ENCODE measurements at regions not wholly inside any gene's neighbourhood (a gene's known extent, or its start where the extent isn't known, plus 50 kb on each side); places are given as distances from the start of the nearest gene placed in this dataset.

- DNase-seq: no peak
Measured at GRCh38 chr2:37809931-37810570, 115.0 kb upstream of the RMDN2 start.

- no peak for DNase-seq
Measured at GRCh38 chr2:37812414-37812813, 112.7 kb upstream of the RMDN2 start.

DNA sequence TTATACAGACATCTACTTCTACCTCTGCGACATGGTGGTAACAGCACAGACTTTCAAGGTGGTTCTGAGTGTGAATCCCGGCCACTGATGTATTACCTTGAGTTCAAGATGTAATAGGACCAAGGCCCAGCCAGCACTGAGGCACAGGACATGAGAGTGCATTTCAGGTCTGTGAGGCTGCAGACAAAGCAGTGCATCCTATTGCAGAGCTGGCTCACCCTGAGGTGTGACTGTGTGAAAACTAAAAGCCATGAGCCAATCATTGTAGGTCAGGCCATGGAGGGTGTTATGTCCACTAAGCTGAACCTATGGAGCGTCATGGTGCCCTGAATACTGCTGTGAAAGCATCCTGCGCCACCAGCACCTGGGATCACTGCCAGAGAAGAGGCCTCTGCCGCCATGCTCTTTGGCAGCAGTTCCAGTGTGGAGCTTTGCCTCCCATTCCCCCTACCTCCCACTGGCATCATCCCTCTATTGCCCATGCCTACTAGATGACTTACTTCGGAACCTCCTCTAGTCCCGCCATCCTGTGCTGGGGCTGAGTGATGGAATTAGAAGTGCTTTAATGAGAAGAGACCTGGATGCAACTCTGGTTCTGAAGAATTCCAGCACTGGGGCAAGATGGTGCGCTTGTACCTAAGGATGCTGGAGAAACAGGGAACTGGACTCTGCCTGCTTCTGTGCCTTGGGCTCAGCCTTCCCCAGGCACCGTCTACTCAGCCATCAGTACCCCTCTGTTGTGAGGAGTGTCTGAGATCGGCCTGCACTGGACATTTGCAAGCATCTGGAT is 112.0 kb upstream of the RMDN2 start:
- DNase-seq: no peak

- no peak for DNase-seq
Measured at GRCh38 chr2:37816036-37816435, 109.1 kb upstream of the RMDN2 start.

GRCh38 chr2:37816686-37817085 is 108.4 kb upstream of the RMDN2 start:
- DNase-seq: no peak

DNA sequence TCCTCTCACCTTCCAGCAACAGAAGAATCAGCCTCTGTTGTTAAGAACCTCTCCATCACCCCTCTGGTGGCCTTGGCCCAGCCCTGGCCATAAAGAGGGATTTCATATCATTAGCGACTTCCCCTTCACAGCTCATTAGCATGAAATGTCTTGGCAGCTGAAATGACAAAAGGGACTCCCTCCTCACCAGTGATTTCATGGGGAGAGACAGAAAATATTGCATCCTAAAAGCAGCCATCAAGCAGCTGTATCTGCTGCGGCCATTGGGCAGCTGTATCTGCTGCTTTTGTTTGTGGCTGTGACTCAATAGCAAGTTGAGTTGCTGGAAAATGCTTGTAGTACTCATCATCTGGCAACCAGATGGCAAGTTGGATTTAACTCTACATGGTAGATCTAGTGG is 105.9 kb upstream of the RMDN2 start:
- no peak for DNase-seq

DNA sequence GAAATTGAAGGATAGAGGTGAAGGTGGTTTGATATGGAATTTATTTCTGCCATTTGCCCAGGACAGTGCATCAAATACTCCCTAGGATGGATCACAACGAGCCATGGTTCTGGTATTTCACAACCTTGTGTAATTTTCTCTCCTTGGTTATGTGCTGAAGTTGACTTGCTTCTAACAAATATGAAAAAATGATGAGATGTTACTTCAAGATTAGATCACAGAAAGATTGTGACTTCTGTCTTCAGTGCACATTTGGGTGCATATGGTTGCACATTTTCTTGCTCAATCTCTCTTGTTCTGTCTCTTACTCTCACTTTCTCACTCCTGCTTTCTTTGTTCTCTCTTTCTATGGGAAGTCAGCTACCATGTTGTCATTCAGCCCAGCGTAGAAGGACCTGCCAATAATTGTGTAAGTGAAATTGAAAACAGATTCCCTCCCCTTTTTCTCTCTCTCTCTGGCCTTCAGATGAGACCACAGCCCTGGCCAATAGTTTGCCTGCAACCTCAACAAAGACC is 104.6 kb upstream of the RMDN2 start:
- DNase-seq: no peak

GRCh38 chr2:37825586-37825985 is 99.5 kb upstream of the RMDN2 start:
- no peak for DNase-seq

DNA sequence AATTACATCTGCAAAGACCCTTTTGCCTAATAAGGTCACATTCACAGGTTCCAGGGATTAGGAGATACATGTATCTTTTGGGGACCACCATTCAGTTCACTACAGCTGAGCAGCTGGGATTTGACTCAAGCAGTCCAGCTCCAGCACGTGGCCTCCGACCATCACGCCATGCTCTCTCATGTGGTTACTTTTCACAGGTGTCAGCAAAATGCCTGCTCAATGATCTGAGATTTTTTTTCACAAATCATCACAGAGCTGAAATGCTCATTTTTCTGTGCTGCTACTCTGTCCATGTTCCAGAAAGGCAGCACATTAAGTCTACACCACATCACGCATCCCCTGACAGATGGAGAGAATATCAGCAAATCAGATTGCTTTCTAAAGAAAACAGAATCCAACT is 98.5 kb upstream of the RMDN2 start:
- DNase-seq: no peak

DNA sequence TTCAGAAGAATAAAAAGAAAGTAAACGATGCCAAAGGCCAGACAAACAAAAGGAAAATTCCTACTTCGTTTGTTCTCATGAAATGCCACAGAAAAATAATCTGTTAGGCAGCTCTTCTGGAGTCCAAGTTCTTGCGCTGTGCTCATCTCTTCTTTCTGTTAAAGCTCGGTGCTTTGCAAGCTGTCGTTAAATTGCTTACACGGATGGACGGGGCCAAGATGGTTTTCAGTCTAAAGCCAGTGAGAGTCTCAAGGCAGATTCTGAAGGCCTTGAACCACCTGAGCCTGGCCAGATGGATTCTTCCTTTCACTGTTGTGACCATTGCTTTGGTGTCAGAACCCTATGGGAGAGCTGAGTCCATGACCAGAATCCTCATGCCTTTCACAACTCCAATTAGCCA is 97.6 kb upstream of the RMDN2 start:
- DNase-seq: no peak

GRCh38 chr2:37827911-37828511 is 97.1 kb upstream of the RMDN2 start:
- no peak for DNase-seq

DNA sequence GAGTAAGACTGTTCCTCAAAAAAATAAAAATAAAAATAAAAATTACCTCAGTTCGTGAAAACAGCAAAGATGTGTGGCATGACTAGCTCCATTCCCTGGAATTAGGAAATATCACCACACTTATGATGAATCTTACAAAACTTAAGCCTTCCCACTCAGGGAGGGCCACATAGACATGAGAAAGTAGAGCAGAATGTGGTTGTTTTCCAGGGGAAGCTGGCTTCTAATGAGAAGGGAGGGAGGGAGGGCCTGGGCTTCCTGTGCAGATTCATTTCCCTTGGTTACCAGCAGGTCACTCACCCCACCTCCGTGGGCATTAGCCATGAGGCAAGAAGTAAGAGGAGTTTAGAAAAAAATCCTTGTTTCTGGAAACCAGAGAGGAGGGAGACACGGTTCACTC is 95.9 kb upstream of the RMDN2 start:
- no peak for DNase-seq

DNA sequence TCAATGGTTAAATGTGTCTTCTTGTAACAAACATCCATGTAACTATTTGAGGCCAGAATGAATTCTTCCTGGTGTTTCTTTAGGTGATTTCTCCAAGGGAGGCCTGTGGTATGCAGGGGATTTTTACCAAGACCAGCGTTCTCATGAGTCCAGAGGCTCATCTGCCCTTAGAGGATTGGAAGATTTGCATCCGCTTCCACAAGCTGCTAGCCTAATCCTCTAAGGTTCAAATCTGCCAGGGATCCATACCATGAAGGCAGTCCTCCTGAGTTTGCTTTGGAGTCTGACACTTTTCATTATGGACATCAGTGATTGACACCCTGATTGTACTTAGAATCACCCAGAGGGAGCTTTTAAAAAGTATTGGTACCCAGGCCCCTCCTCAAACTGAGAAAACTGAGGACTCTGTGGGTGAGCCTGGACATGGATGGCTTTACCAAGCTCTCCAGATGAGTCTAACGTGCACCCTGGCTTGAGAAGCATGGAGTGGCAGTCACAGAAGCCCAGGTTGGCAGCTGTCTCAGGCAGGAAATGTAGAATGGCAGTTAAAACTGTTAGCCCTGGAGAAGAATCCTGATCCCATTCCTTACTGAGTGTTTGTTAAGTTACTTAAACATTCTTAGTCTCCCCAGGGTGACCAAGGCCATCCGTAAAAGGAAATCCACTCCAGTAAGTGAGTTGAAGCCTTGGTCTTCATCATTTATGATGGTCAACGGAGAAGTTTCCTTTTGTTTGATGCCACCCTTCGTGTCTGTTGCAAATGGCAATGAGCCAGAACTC is 95.3 kb upstream of the RMDN2 start:
- no peak for DNase-seq

DNA sequence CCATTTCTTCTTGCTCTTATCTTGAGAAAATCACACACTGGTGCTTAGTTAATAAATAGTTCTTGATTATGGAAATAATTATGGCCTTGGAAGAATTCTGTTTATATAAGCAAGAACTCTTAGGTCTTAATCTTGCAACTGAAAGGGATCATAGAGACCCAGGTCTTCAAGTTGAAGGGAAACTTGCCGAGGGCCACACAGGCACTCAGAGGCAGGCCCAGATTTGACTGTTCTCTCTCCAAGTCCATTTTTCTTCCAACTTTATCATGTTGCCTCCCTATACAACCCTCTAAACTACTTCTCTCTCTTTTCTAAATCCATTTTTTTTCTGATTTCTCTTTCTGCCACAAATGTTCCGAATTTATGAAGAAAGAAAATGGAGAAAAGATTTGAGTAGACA is 94.5 kb upstream of the RMDN2 start:
- DNase-seq: no peak

- DNase-seq: no peak
Measured at GRCh38 chr2:37831081-37831780, 93.9 kb upstream of the RMDN2 start.

DNA sequence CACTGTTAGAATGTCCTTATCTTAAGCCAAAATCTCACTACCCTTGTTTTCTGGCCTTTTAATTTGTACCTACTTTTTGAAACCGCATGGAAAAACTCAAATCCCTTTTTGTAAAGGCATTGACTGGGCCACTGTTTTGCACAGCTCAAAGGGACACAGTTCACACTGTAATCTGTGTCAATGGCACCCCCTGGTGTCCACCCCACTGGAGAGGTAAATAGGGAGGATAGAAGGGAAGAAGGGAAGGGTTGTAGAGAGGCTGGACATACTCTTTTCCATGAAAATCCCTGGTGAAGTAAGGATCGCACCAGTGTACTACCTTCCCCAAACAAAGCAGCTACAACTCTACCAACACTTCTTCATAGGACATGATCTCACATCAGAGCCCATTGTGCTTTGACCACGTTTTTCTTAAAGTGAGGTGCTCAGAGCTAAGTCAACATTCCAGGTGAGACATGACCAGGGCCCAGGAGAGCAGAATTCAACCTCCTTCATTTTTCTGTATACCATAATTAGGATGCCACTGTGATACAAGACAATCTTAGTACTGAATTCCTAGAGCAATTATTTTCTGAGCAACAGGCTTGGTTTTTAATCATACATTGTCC is 92.4 kb upstream of the RMDN2 start:
- peak in 12 of 14 donors; percentile 1 to 71 (median 42) for DNase-seq

DNA sequence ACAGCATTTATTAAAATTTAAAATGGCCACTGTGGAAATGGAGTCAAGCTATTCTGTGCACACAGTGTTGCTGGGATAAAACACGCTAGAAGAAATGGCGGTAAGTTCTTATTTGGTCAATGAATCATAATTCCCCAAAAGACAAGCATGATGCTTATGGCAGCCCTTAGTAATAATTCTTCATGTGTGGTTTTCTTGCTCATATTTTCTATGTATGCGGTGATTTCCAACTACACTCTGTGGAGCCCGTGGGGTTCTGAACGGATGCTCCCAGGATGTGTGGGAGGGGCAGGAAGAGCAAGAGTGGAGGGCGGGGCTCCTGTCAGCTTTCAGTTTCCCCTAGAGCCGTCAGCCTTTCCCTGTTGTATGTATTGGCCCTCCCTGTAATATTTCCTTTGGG is 91.7 kb upstream of the RMDN2 start:
- DNase-seq: no peak

DNA sequence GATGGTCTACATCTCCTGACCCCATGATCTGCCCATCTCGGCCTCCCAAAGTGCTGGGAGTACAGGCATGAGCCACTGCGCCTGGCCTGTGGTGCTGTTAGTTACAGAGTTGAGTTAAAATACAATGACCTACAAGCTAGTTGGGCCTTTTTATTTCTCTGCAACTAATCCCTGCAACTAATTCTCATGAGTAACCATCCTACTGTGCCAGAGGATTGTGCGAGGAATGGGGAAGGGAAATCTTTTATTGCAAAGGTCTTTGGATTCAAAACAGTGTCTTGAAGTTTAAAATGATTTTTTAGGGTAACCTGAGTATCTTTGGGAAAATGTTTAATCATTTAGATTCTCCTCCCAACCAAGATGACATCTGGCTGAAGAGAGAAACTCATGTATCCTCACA is 88.8 kb upstream of the RMDN2 start:
- DNase-seq: no peak

GRCh38 chr2:37836711-37837110 is 88.4 kb upstream of the RMDN2 start:
- no peak for DNase-seq

DNA sequence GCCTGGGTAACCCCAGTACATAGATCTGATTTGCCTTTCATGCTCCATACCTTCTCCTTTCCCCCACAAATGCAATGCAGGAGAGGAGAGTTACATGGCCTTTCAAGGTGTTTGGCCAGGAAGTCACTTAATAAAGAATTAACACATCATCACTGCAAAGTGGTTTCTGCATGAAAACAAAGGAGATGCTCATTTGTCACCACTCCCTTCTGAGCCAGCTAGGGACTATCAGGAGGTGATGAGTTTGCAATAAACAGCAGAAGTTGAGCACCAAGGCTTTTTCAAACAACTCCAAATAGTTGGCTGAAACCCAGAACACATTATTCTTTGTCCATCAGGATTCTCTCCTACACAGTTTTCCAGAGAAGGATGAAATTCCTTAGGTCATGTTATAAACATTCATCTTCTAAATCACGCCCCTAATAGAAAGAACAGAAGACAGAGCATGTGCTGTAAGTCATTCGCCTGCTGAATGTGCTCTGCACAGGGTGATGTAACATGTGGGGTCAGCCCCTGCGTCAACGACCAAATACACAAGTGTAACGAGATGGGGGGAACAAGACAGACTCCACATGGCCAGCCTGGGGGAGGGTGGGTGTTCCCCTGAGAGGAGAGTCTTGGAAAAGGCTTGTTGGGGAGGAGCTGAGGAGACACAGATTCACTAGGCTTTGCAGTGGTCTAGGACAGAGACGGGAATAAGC is 87.3 kb upstream of the RMDN2 start:
- DNase-seq: no peak

DNA sequence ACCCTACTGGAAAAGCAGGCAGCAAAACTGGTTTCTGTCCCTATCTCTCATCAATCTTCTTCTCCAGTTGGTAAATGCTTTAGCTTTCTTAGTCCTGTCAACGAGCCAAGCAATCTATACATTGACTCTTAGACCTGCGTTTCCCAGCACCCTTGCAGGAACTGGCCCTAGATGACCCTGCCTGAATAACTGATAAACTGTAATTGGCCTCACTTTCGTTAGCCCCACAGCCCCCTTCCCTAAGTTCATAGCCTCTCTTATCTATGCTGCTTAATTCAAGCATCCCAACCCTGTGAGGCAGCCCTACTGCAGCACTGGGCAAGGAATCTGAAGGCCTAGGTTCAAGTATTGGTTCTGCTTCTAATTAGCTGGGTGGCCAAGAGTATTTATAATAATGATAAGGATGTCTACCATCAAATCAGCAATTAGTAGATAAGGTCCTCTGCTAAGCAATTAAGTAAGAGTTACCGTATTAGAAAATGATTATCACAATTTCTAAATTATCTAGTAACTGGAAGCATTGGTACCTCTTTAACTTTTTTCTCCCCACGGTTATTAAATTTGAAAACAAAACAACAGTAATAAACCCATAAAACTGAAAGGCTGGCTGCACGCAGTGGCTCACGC is 86.4 kb upstream of the RMDN2 start:
- no peak for DNase-seq
